Endothelial cell (in vitro differentiated cells): ENCODE measurements at regions not wholly inside any gene's neighbourhood (a gene's known extent, or its start where the extent isn't known, plus 50 kb on each side); places are given as distances from the start of the nearest gene placed in this dataset.

Experiments used
- DNase-seq: peaks from one replicate; pipeline ENCODE4 v3.0.0; 2021; ENCODE audit warnings: low spot score
- H3K27ac Mint-ChIP-seq: one replicate; pipeline ENCODE4 v1.8.0; 2021; ENCODE audit warnings: mixed read lengths, inconsistent platforms; ENCODE audit not compliant: unreplicated experiment
- H3K27me3 Mint-ChIP-seq: one replicate; pipeline ENCODE4 v1.8.0; 2021; ENCODE audit warnings: mild to moderate bottlenecking, moderate library complexity, mixed read lengths, inconsistent platforms; ENCODE audit not compliant: unreplicated experiment
- H3K36me3 Mint-ChIP-seq: one replicate; pipeline ENCODE4 v1.8.0; 2021; ENCODE audit warnings: mild to moderate bottlenecking, low read depth, mixed read lengths, inconsistent platforms; ENCODE audit not compliant: unreplicated experiment
- H3K4me1 Mint-ChIP-seq: one replicate; pipeline ENCODE4 v1.8.0; 2021; ENCODE audit warnings: mild to moderate bottlenecking, mixed read lengths, inconsistent platforms; ENCODE audit not compliant: unreplicated experiment
- H3K4me3 Mint-ChIP-seq: one replicate; pipeline ENCODE4 v1.8.0; 2021; ENCODE audit warnings: mild to moderate bottlenecking, mixed read lengths, inconsistent platforms; ENCODE audit not compliant: unreplicated experiment
- H3K9me3 Mint-ChIP-seq: one replicate; pipeline ENCODE4 v1.8.0; 2021; ENCODE audit warnings: mixed read lengths, inconsistent platforms; ENCODE audit not compliant: unreplicated experiment
- CTCF ChIP-seq: fragments of 200-600 bp; sonication (generic); IDR thresholded peaks from one replicate; pipeline ENCODE4 v1.5.0; 2021; ENCODE audit warnings: antibody characterized with exemption; ENCODE audit not compliant: unreplicated experiment

- H3K4me1 Mint-ChIP-seq: peaks cover 8% of the 10 kb centered on the region
- H3K36me3 Mint-ChIP-seq: no peaks in the 10 kb centered on the region
- DNase-seq: no peak
- H3K4me3 Mint-ChIP-seq: peak overlapping the region; percentile 3
- no peak overlapping the region for H3K27ac Mint-ChIP-seq
- H3K9me3 Mint-ChIP-seq: no peaks in the 10 kb centered on the region
- no peak for TF ChIP-seq CTCF
- peaks cover 8% of the 10 kb centered on the region for H3K27me3 Mint-ChIP-seq
Observed at GRCh38 chr5:175798626-175799025, 72.8 kb upstream of the CPLX2 start.

DNA sequence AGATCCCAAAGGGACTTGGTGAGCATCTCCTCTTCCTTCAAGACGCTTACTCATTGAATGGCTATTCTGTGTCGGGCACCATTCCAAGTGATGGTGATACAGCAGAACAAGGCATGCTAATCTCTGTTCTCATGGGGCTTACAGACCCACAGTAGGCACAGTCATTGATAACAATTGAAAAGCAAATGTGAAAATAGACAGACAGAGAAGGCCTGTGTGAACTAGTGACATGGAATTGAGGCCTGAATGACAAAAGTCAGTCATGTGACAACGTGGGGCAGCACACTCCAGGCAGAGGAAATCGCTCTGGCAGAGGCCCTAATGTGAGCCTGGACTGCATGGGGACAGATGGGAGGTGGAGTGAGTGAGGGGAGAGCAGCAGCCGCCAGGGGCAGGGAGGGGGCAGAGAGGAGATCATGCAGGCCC, 70.7 kb upstream of the CPLX2 start:
- Mint-ChIP-seq H3K27ac (no peak overlapping the region), H3K36me3 (no peaks in the 10 kb centered on the region), H3K4me1 (peaks cover 8% of the 10 kb centered on the region), H3K4me3 (no peak overlapping the region), H3K27me3 (peaks cover 8% of the 10 kb centered on the region), H3K9me3 (no peaks in the 10 kb centered on the region)
- TF ChIP-seq CTCF: no peak
- DNase-seq: no peak

DNA sequence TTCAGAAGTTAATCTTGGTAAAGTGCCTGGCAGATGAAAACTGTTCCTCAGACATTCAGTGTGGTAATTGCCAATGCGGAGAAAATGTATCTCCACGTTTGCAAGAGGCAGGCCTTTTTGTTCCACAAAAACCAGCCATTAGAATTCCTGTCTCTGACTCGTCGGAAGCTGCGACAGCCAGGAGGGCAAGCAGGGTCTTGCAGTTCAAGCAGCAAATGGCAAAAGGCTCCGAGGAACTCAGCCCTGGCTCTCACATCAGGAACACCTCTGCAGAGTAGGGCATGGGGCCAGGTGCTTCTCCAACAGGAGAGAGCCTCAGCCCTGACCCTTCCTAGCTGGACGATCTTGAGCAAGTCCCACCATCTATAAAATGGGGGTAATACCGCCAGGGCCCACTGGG, 69.0 kb upstream of the CPLX2 start:
- no peak overlapping the region for H3K27ac Mint-ChIP-seq
- peaks cover 8% of the 10 kb centered on the region for H3K4me1 Mint-ChIP-seq

DNA sequence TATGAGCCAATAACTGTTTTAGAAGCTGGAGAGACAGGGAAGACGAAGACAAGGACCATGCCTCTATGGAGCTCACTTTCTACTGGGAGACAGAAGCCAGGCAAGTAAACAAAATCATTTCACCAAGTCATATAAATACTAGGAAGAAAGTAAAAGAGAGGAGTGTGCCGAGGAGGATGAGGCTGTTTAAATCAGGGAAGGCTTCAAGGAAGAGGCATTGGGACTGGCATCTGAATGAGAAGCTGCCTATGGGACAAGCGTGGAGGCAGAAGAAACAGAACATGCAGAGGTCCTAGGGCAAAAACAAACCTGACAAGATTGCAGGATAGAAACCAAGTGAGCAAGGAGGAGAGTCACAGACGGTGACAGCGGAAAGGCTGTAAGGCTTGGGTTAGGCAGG, 68.1 kb upstream of the CPLX2 start:
- Mint-ChIP-seq H3K9me3 (no peaks in the 10 kb centered on the region), H3K36me3 (no peaks in the 10 kb centered on the region), H3K4me1 (no peaks in the 10 kb centered on the region), H3K27ac (no peak overlapping the region), H3K4me3 (no peak overlapping the region), H3K27me3 (peaks cover 4% of the 10 kb centered on the region)
- TF ChIP-seq CTCF: no peak
- no peak for DNase-seq

More for the DNA sequence above, 69.0 kb upstream of the CPLX2 start:
- no peak for TF ChIP-seq CTCF
- peaks cover 4% of the 10 kb centered on the region for H3K27me3 Mint-ChIP-seq
- H3K36me3 Mint-ChIP-seq: no peaks in the 10 kb centered on the region
- H3K9me3 Mint-ChIP-seq: no peaks in the 10 kb centered on the region
- no peak for DNase-seq
- no peak overlapping the region for H3K4me3 Mint-ChIP-seq

DNA sequence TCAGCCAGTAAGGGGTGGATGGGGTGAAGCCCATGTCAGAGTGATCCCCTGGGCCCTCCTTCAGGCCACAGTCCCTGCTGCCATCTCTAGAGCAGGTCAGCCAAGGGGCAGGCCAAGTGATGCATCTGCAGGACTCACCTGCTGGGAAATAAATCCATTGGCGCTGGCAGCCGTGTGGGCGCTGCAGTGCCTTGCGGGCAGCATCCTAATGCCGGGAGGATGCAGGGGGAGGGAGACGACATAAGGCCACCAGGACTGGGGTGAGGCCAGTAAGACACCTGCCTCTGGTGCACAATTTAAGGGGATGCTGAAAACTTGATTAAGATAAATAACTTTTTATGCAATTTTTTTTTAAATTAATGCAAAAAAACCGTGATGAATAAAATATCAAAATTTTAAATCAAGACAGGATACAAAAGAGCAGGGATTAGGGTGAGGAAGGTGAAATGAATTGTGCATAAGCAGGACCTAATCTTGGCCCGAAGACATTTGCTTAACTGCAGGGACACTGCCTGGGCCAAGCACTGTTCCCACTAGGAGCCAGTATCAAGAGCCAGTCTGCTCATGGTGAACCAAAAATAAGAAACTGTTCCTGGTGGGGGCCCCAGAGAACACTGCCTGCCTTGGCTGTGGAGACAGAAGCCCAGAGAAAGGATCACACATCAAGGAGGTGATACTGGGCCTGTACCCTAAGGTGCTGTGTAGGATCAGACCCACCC, 67.5 kb upstream of the CPLX2 start:
- H3K36me3 Mint-ChIP-seq: no peaks in the 10 kb centered on the region
- TF ChIP-seq CTCF: no peak

More for the DNA sequence above, 67.5 kb upstream of the CPLX2 start:
- Mint-ChIP-seq H3K27ac (no peak overlapping the region), H3K27me3 (peaks cover 2% of the 10 kb centered on the region), H3K4me1 (no peaks in the 10 kb centered on the region), H3K9me3 (no peaks in the 10 kb centered on the region), H3K4me3 (no peak overlapping the region)
- no peak for DNase-seq
